Testis (tissue), 2 donors: ENCODE measurements at regions not wholly inside any gene's neighbourhood (a gene's known extent, or its start where the extent isn't known, plus 50 kb on each side); places are given as distances from the start of the nearest gene placed in this dataset.
"Not testable (repeated sequence)": the region's sequence is repeated elsewhere in the genome, so short reads cannot be mapped to it uniquely, and the experiment has no call there.

Experiments
- CTCF ChIP-seq, 3 experiments: fragments of 450-650 bp in 2 of 3; fragments of 200-600 bp in 1 of 3; sonication (generic) in 1 of 3; IDR thresholded peaks; one replicate each; pipeline ENCODE4 v1.5.1; 2016 to 2019; ENCODE audit warnings: antibody characterized with exemption in 3 of 3, mild to moderate bottlenecking in 2 of 3, moderate library complexity in 1 of 3
- POLR2A ChIP-seq: fragments of 450-650 bp; IDR thresholded peaks from one replicate; pipeline ENCODE4 v1.6.1; 2017; ENCODE audit warnings: antibody characterized with exemption, mild to moderate bottlenecking, moderate library complexity

DNA sequence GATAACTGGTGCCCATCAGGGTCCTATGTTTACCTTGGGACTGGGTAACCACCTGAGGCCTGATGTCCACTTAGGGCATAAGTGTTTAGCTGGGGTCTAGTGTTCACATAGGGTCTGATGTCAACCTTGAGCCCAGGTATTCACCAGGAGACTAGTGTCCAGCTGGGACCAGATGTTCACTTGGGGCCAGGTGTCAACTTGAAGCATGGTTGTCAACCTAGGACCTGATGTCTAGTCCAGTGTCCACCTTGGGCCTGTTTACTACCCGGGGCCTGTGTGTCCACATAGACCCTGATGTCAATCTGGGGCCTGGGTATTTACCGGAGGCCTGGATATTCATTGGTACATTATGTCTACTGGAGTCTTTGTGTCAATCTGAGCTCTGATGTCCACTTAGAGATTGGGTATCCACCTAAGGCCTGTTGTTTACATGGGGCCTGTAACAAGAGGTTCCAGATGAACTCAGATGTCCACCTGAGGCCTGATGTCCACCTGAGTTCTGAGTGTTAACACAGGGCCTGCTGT lies 1491.2 kb upstream of the TPTE start:
- TF ChIP-seq POLR2A; CTCF (IDR thresholded peaks at IDR 0.05): not testable (repeated sequence)
